ENCODE measurements at regions not wholly inside any gene's neighbourhood (a gene's known extent, or its start where the extent isn't known, plus 50 kb on each side); places are given as distances from the start of the nearest gene placed in this dataset.
"Not testable (repeated sequence)": the region's sequence is repeated elsewhere in the genome, so short reads cannot be mapped to it uniquely, and the experiment has no call there.

DNA sequence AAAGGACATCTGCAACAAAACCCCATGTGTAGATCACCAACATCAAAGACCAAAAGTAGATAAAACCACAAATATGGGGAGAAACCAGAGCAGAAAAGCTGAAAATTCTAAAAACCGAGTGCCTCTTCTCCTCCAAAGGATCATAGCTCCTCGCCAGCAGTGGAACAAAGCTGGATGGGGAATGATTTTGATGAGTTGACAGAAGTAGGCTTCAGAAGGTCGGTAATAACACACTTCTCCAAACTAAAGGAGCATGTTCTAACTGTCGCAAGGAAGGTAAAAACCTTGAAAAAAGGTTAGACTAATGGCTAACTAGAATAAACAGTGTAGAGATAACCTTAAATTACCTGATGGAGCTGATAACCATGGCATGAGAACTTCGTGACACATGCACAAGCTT is 109.9 kb upstream of the SYNCRIP start:
- H3K79me2 ChIP-seq (ENCODE audit: insufficient read depth, low read depth, low read length), result no peaks in the 10 kb centered on the region
- no peak overlapping the region for H3K4me2 ChIP-seq (ENCODE audit: low read length)
- H3K27ac ChIP-seq (ENCODE audit: low read depth, low read length, poor library complexity, severe bottlenecking), result no peak overlapping the region
- BruUV-seq (replicated peaks), result no TSS peak
- H3K9me2 ChIP-seq (ENCODE audit: insufficient read depth, low read length), result no peaks in the 10 kb centered on the region
- ChIA-PET POLR2A (interaction anchor here (1.0 kb wide), 1 partner anchor 400 kb away, joined by 3 read pairs; no protein-coding TSS in a partner anchor), CTCF (ENCODE audit: unreplicated experiment) (no interaction called here)
- intact Hi-C loops (cut with micrococcal nuclease; ENCODE audit: unreplicated experiment), result loop anchor here (10.0 kb wide), 1 partner anchor 442 kb away; no protein-coding TSS in a partner anchor
- H2AFZ ChIP-seq (ENCODE audit: low read length), result no peak overlapping the region
- no peak for DNase-seq (ENCODE audit: low spot score)
- no peak overlapping the region for H3K4me3 ChIP-seq (ENCODE audit: low read depth, low read length, poor library complexity, severe bottlenecking)
- H3K9me3 ChIP-seq (ENCODE audit: low read length), result no peaks in the 10 kb centered on the region
- H3K4me1 ChIP-seq (ENCODE audit: insufficient read depth, low read length, poor library complexity, severe bottlenecking), result no peaks in the 10 kb centered on the region
- no peak for TF ChIP-seq EZH2phosphoT487 (IDR thresholded peaks at IDR 0.05; ENCODE audit: borderline replicate concordance, low read depth, low read length)
- TF ChIP-seq, protein P1, sequence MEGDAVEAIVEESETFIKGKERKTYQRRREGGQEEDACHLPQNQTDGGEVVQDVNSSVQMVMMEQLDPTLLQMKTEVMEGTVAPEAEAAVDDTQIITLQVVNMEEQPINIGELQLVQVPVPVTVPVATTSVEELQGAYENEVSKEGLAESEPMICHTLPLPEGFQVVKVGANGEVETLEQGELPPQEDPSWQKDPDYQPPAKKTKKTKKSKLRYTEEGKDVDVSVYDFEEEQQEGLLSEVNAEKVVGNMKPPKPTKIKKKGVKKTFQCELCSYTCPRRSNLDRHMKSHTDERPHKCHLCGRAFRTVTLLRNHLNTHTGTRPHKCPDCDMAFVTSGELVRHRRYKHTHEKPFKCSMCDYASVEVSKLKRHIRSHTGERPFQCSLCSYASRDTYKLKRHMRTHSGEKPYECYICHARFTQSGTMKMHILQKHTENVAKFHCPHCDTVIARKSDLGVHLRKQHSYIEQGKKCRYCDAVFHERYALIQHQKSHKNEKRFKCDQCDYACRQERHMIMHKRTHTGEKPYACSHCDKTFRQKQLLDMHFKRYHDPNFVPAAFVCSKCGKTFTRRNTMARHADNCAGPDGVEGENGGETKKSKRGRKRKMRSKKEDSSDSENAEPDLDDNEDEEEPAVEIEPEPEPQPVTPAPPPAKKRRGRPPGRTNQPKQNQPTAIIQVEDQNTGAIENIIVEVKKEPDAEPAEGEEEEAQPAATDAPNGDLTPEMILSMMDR (conservative IDR thresholded peaks at IDR 0.05; ENCODE audit: low read length), result no peak
- H4K20me1 ChIP-seq (ENCODE audit: insufficient read depth, low read length), result no peaks in the 10 kb centered on the region
- H3K36me3 ChIP-seq (ENCODE audit: insufficient read depth, low read length), result no peaks in the 10 kb centered on the region

DNA sequence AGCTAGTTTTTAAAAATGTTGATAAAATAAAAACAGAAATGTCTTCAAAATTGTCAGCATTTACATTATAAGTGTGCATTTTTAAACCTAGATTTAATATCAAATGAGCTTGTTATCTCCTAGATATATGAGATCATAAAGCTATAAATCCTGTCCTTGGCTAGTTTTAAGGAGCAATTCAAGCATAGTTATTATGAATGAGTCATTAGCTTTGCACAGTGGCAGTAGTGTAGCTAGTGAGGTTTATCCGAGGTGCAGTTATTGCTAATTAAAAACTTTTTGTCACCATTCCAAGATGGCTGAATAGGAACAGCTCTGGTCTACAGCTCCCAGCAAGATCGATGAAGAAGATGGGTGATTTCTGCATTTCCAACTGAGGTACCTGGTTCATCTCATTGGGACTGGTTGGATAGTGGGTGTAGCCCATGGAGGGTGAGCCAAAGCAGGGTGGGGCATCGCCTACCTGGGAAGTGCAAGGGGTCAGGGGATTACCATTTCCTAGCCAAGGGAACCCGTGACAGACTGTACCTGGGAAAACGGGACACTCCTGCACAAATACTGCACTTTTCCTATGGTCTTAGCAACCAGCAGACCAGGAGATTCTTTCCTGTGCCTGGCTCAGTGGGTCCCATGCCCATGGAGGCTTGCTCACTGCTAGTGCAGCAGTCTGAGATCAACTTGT is 108.8 kb upstream of the SYNCRIP start:
- ChIA-PET POLR2A (interaction anchor here (1.0 kb wide), 1 partner anchor 399 kb away, joined by 3 read pairs; no protein-coding TSS in a partner anchor), CTCF (ENCODE audit: unreplicated experiment) (no interaction called here)
- H2AFZ ChIP-seq (ENCODE audit: low read length), result no peak overlapping the region
- intact Hi-C loops (cut with micrococcal nuclease; ENCODE audit: unreplicated experiment), result loop anchor here (10.0 kb wide), 1 partner anchor 443 kb away; no protein-coding TSS in a partner anchor
- H3K9me3 ChIP-seq (ENCODE audit: low read length), result no peaks in the 10 kb centered on the region
- no TSS peak for BruUV-seq (replicated peaks)
- H3K9me2 ChIP-seq (ENCODE audit: insufficient read depth, low read length), result 0 out of 2 replicates have a peak, but pooled peaks cover 4% of the 10 kb centered on the region
- H3K27ac ChIP-seq (ENCODE audit: low read depth, low read length, poor library complexity, severe bottlenecking), result no peak overlapping the region
- H3K36me3 ChIP-seq (ENCODE audit: insufficient read depth, low read length), result no peaks in the 10 kb centered on the region
- no peak overlapping the region for H3K4me2 ChIP-seq (ENCODE audit: low read length)
- no peak for DNase-seq (ENCODE audit: low spot score)
- TF ChIP-seq, protein P1 (conservative IDR thresholded peaks at IDR 0.05; ENCODE audit: low read length), result no peak
- TF ChIP-seq EZH2phosphoT487 (IDR thresholded peaks at IDR 0.05; ENCODE audit: borderline replicate concordance, low read depth, low read length), result no peak
- H3K4me3 ChIP-seq (ENCODE audit: low read depth, low read length, poor library complexity, severe bottlenecking), result no peak overlapping the region
- no peaks in the 10 kb centered on the region for H3K4me1 ChIP-seq (ENCODE audit: insufficient read depth, low read length, poor library complexity, severe bottlenecking)
- H4K20me1 ChIP-seq (ENCODE audit: insufficient read depth, low read length), result no peaks in the 10 kb centered on the region
- no peaks in the 10 kb centered on the region for H3K79me2 ChIP-seq (ENCODE audit: insufficient read depth, low read depth, low read length)

- H3K79me2 ChIP-seq (ENCODE audit: insufficient read depth, low read depth, low read length); H2AFZ ChIP-seq (ENCODE audit: low read length); H4K20me1 ChIP-seq (ENCODE audit: insufficient read depth, low read length); DNase-seq (ENCODE audit: low spot score); H3K9me3 ChIP-seq (ENCODE audit: low read length); H3K9me2 ChIP-seq (ENCODE audit: insufficient read depth, low read length); H3K4me3 ChIP-seq (ENCODE audit: low read depth, low read length, poor library complexity, severe bottlenecking); H3K27ac ChIP-seq (ENCODE audit: low read depth, low read length, poor library complexity, severe bottlenecking); BruUV-seq (replicated peaks); H3K4me1 ChIP-seq (ENCODE audit: insufficient read depth, low read length, poor library complexity, severe bottlenecking); H3K36me3 ChIP-seq (ENCODE audit: insufficient read depth, low read length); H3K4me2 ChIP-seq (ENCODE audit: low read length); CTCF ChIA-PET (ENCODE audit: unreplicated experiment): not testable (repeated sequence)
- intact Hi-C loops (cut with micrococcal nuclease; ENCODE audit: unreplicated experiment), result loop anchor here (10.0 kb wide), 1 partner anchor 445 kb away; no protein-coding TSS in a partner anchor
- POLR2A ChIA-PET, result interaction anchor here (0.6 to 0.7 kb wide), 3 partner anchors 27 to 854 kb away, joined by 3 to 4 read pairs (median 3); no protein-coding TSS in a partner anchor
Measured at GRCh38 chr6:85750146-85750545, 107.5 kb upstream of the SYNCRIP start.

Measured in OCI-LY7 (cell line).